Smooth muscle cell (in vitro differentiated cells): ENCODE measurements at regions not wholly inside any gene's neighbourhood (a gene's known extent, or its start where the extent isn't known, plus 50 kb on each side); places are given as distances from the start of the nearest gene placed in this dataset.
"Not testable (repeated sequence)": the region's sequence is repeated elsewhere in the genome, so short reads cannot be mapped to it uniquely, and the experiment has no call there.

Source experiments
- DNase-seq: peaks from one replicate; lab custom pipeline; 2025; ENCODE audit not compliant: unreplicated experiment; lab: John Stamatoyannopoulos, UW
- H2AFZ ChIP-seq: fragments of 200-600 bp; sonication (generic); 2 replicates; pipeline ENCODE4 v1.6.0; 2016; ENCODE audit warnings: antibody characterized with exemption, low read depth, mild to moderate bottlenecking
- H3F3A ChIP-seq: fragments of 200-600 bp; sonication (generic); 2 replicates; pipeline ENCODE4 v1.6.0; 2017; ENCODE audit warnings: antibody characterized with exemption, low read depth
- H3K27ac ChIP-seq: fragments of 200-600 bp; sonication (generic); 2 replicates; pipeline ENCODE4 v1.5.1; 2016; ENCODE audit warnings: low read depth, mild to moderate bottlenecking
- H3K27me3 ChIP-seq: fragments of 200-600 bp; sonication (generic); 2 replicates; pipeline ENCODE4 v1.6.1; 2016; ENCODE audit warnings: low read depth, mild to moderate bottlenecking
- H3K36me3 ChIP-seq: fragments of 200-600 bp; sonication (generic); 2 replicates; pipeline ENCODE4 v1.5.1; 2016; ENCODE audit warnings: low read depth
- H3K4me1 ChIP-seq: fragments of 200-600 bp; sonication (generic); 2 replicates; pipeline ENCODE4 v1.5.1; 2016; ENCODE audit warnings: low read depth
- H3K4me2 ChIP-seq: fragments of 200-600 bp; sonication (generic); 2 replicates; pipeline ENCODE4 v1.6.0; 2016; ENCODE audit warnings: mild to moderate bottlenecking
- H3K4me3 ChIP-seq: fragments of 200-600 bp; sonication (generic); 2 replicates; pipeline ENCODE4 v1.5.1; 2016; ENCODE audit warnings: mild to moderate bottlenecking
- H3K79me2 ChIP-seq: fragments of 200-600 bp; sonication (generic); 2 replicates; pipeline ENCODE4 v1.6.0; 2016; ENCODE audit warnings: low read depth, mild to moderate bottlenecking
- H3K9ac ChIP-seq: fragments of 200-600 bp; sonication (generic); 2 replicates; pipeline ENCODE4 v1.6.0; 2016; ENCODE audit warnings: low read depth
- H3K9me3 ChIP-seq: fragments of 200-600 bp; sonication (generic); replicated peaks from 2 replicates; pipeline ENCODE4 v1.5.1; 2016; ENCODE audit warnings: low read depth
- H4K20me1 ChIP-seq: fragments of 200-600 bp; sonication (generic); 2 replicates; pipeline ENCODE4 v1.6.0; 2016; ENCODE audit warnings: low read depth
- CTCF ChIP-seq: fragments of 200-600 bp; sonication (generic); IDR thresholded peaks from 2 replicates; pipeline ENCODE4 v1.5.1; 2017; ENCODE audit warnings: borderline replicate concordance, mild to moderate bottlenecking, antibody characterized with exemption; ENCODE audit not compliant: insufficient read depth, poor library complexity, severe bottlenecking
- WGBS: methylation state at CpG from one replicate; pipeline ENCODE4 v1.1.7; 2016; ENCODE audit warnings: low lambda C conversion rate; 5-methylcytosine and 5-hydroxymethylcytosine counted together

DNA sequence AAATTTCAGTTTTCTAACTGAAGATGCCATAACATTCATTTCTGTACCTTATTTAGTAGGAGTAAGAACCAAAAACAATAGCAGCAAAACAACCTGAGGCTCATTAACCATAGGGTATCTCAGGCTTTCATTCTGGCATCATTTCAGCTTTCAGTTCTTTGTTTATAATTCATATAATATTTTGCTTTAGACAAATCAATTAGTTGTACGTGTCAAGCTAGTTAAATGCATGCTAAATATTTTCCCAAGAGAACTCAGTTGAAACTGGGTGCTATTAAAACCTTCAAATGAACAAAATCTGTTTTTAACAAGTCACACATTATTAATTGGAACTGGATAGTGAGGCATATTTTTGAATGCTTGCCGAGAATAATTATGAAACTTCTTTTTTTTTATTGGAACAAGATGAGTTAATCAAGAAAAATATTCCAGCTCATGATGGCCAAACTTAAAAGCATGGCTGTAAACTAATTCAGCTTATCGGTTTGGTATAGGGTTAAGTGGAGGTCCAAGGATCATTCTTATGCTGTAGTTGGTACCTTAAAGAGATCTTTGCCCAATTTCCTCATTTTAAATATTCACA, 442.7 kb downstream of the BTG1 start:
- no peaks in the 10 kb centered on the region for H3K27me3 ChIP-seq
- no peaks in the 10 kb centered on the region for H3F3A ChIP-seq
- H3K9me3 ChIP-seq = no peaks in the 10 kb centered on the region
- WGBS = 87% methylated on average over 3 of the region's 3 CpGs
- H3K4me3 ChIP-seq = no peak overlapping the region
- H3K27ac ChIP-seq = no peak overlapping the region
- H3K4me1 ChIP-seq = no peaks in the 10 kb centered on the region
- no peak overlapping the region for H3K9ac ChIP-seq
- no peak for DNase-seq
- no peak overlapping the region for H3K4me2 ChIP-seq
- no peaks in the 10 kb centered on the region for H3K79me2 ChIP-seq
- TF ChIP-seq CTCF = no peak
- no peaks in the 10 kb centered on the region for H3K36me3 ChIP-seq
- H2AFZ ChIP-seq = no peak overlapping the region
- H4K20me1 ChIP-seq = no peaks in the 10 kb centered on the region

GRCh38 chr12:91695964-91696363, 449.7 kb downstream of the BTG1 start:
- H4K20me1 ChIP-seq = no peaks in the 10 kb centered on the region
- H3K79me2 ChIP-seq = no peaks in the 10 kb centered on the region
- no peaks in the 10 kb centered on the region for H3K4me1 ChIP-seq
- no peak overlapping the region for H2AFZ ChIP-seq
- H3K9me3 ChIP-seq = no peaks in the 10 kb centered on the region
- no peaks in the 10 kb centered on the region for H3K27me3 ChIP-seq
- H3K4me2 ChIP-seq = no peak overlapping the region
- WGBS = 95% methylated on average over 1 of the region's 1 CpG
- no peaks in the 10 kb centered on the region for H3F3A ChIP-seq
- H3K36me3 ChIP-seq = no peaks in the 10 kb centered on the region
- H3K4me3 ChIP-seq = no peak overlapping the region
- H3K9ac ChIP-seq = no peak overlapping the region
- no peak overlapping the region for H3K27ac ChIP-seq
- no peak for TF ChIP-seq CTCF
- no peak for DNase-seq

- not testable (repeated sequence) for H3F3A ChIP-seq, H3K4me2 ChIP-seq, H3K4me3 ChIP-seq, H3K36me3 ChIP-seq, H4K20me1 ChIP-seq, H3K27me3 ChIP-seq, H3K9ac ChIP-seq, DNase-seq, H3K4me1 ChIP-seq, H3K79me2 ChIP-seq, H3K9me3 ChIP-seq, H2AFZ ChIP-seq, H3K27ac ChIP-seq
- WGBS = 85% methylated on average over 3 of the region's 3 CpGs
Observed at GRCh38 chr12:91695406-91695805, 450.2 kb downstream of the BTG1 start.

- Histone ChIP-seq H3K4me3 (no peak overlapping the region), H2AFZ (no peak overlapping the region), H3K79me2 (no peaks in the 10 kb centered on the region), H3K9me3 (no peaks in the 10 kb centered on the region), H3K27me3 (no peaks in the 10 kb centered on the region), H3K9ac (no peak overlapping the region), H3F3A (no peaks in the 10 kb centered on the region), H3K4me2 (no peak overlapping the region), H4K20me1 (no peaks in the 10 kb centered on the region), H3K27ac (no peak overlapping the region), H3K4me1 (no peaks in the 10 kb centered on the region), H3K36me3 (no peaks in the 10 kb centered on the region)
- no peak for TF ChIP-seq CTCF
- WGBS = 96% methylated on average over 4 of the region's 4 CpGs
- DNase-seq = no peak
Observed at GRCh38 chr12:91690531-91690930, 455.1 kb downstream of the BTG1 start.
